Esophagus (tissue), 2 donors: ENCODE measurements at regions not wholly inside any gene's neighbourhood (a gene's known extent, or its start where the extent isn't known, plus 50 kb on each side); places are given as distances from the start of the nearest gene placed in this dataset.
"Not testable (repeated sequence)": the region's sequence is repeated elsewhere in the genome, so short reads cannot be mapped to it uniquely, and the experiment has no call there.

ENCODE experiments used
- H3K27ac ChIP-seq, 2 donors: one replicate each; pipeline ENCODE4 v1.5.1; 2013; ENCODE audit warnings: low read depth in 2 of 2, mild to moderate bottlenecking in 2 of 2, inconsistent platforms in 1 of 2, low read length in 1 of 2, moderate library complexity in 1 of 2
- H3K27me3 ChIP-seq, 2 donors: one replicate each; pipeline ENCODE4 v1.6.1; 2013; ENCODE audit warnings: low read length in 2 of 2, control low read depth in 1 of 2, mild to moderate bottlenecking in 1 of 2; ENCODE audit not compliant: insufficient read depth in 2 of 2, control insufficient read depth in 1 of 2
- H3K36me3 ChIP-seq, 2 donors: one replicate each; pipeline ENCODE4 v1.6.1; 2013; ENCODE audit warnings: low read length in 1 of 2; ENCODE audit not compliant: control insufficient read depth in 2 of 2, insufficient read depth in 2 of 2
- H3K4me1 ChIP-seq, 2 donors: one replicate each; pipeline ENCODE4 v1.6.1; 2013; ENCODE audit warnings: low read length in 1 of 2; ENCODE audit not compliant: control insufficient read depth in 2 of 2, insufficient read depth in 2 of 2
- H3K4me3 ChIP-seq, 2 donors: one replicate each; pipeline ENCODE4 v1.5.1; 2013; ENCODE audit warnings: low read length in 2 of 2, mild to moderate bottlenecking in 2 of 2, low read depth in 1 of 2, moderate library complexity in 1 of 2
- H3K9me3 ChIP-seq, 2 donors: one replicate each; pipeline ENCODE4 v1.6.1; 2013; ENCODE audit warnings: mild to moderate bottlenecking in 2 of 2, low read depth in 1 of 2, low read length in 1 of 2, moderate library complexity in 1 of 2; ENCODE audit not compliant: control insufficient read depth in 2 of 2, insufficient read depth in 1 of 2
- WGBS, 2 donors: extraction: QIAGEN DNeasy Blood & Tissue Kit; methylation state at CpG; one replicate each; pipeline ENCODE4 v1.1.7; 2013; 5-methylcytosine and 5-hydroxymethylcytosine counted together
- donor health status: healthy with polysubstance abuse.
- donor health status: Bipolar disorder and iron deficiency.

GRCh38 chr3:139153434-139153833 is 108.7 kb upstream of the PRR23C start:
- not testable (repeated sequence) for H3K27ac ChIP-seq, H3K4me3 ChIP-seq, H3K36me3 ChIP-seq, H3K27me3 ChIP-seq, H3K9me3 ChIP-seq, H3K4me1 ChIP-seq

GRCh38 chr3:139157161-139157932 is 112.7 kb upstream of the PRR23C start:
- Histone ChIP-seq H3K4me1 (no peaks in the 10 kb centered on the region), H3K9me3 (peaks cover 3% of the 10 kb centered on the region in 2 donors), H3K27me3 (no peaks in the 10 kb centered on the region), H3K36me3 (no peaks in the 10 kb centered on the region), H3K4me3 (no peak overlapping the region), H3K27ac (no peak overlapping the region)
- WGBS, 2 donors, result 77 to 79% methylated on average over 10 of the region's 10 CpGs

- WGBS, 2 donors, result 59 to 66% methylated on average over 3 of the region's 3 CpGs
These were observed 114.7 kb upstream of the PRR23C start for GRCh38 chr3:139159356-139159755.

GRCh38 chr3:139173372-139174108 is 128.8 kb upstream of the PRR23C start:
- no peaks in the 10 kb centered on the region for H3K9me3 ChIP-seq
- peak overlapping the region in 1 of 2 donors; percentile 7 for H3K4me3 ChIP-seq
- no peaks in the 10 kb centered on the region for H3K4me1 ChIP-seq
- no peaks in the 10 kb centered on the region for H3K27me3 ChIP-seq
- no peak overlapping the region for H3K27ac ChIP-seq
- WGBS, 2 donors, result 19 to 25% methylated on average over 9 of the region's 9 CpGs
- H3K36me3 ChIP-seq, result no peaks in the 10 kb centered on the region

More at GRCh38 chr3:139159356-139159755, 114.7 kb upstream of the PRR23C start:
- H3K4me1 ChIP-seq, result no peaks in the 10 kb centered on the region
- H3K27ac ChIP-seq, result no peak overlapping the region
- H3K27me3 ChIP-seq, result no peaks in the 10 kb centered on the region
- no peak overlapping the region for H3K4me3 ChIP-seq
- no peaks in the 10 kb centered on the region for H3K36me3 ChIP-seq
- peaks cover 3% of the 10 kb centered on the region in 2 donors for H3K9me3 ChIP-seq

- Histone ChIP-seq H3K4me3 (no peak overlapping the region), H3K27me3 (no peaks in the 10 kb centered on the region), H3K36me3 (no peaks in the 10 kb centered on the region), H3K27ac (no peak overlapping the region), H3K4me1 (no peaks in the 10 kb centered on the region), H3K9me3 (peaks cover 0 to 5% of the 10 kb centered on the region in 2 donors)
- 100% methylated on average over 2 of the region's 2 CpGs for WGBS, 2 donors
These were observed 135.8 kb upstream of the PRR23C start for GRCh38 chr3:139180489-139180888.

GRCh38 chr3:139182143-139182542 is 137.5 kb upstream of the PRR23C start:
- Histone ChIP-seq H3K27me3 (no peaks in the 10 kb centered on the region), H3K27ac (no peak overlapping the region), H3K9me3 (peaks cover 0 to 5% of the 10 kb centered on the region in 2 donors), H3K36me3 (no peaks in the 10 kb centered on the region), H3K4me3 (no peak overlapping the region), H3K4me1 (no peaks in the 10 kb centered on the region)
- WGBS, 2 donors, result 58 to 63% methylated on average over 2 of the region's 2 CpGs

GRCh38 chr3:139182598-139182997 is 137.9 kb upstream of the PRR23C start:
- H3K4me1 ChIP-seq, result no peaks in the 10 kb centered on the region
- 58 to 70% methylated on average over 2 of the region's 2 CpGs for WGBS, 2 donors

GRCh38 chr3:139185527-139185926 is 140.8 kb upstream of the PRR23C start:
- Histone ChIP-seq H3K36me3 (no peaks in the 10 kb centered on the region), H3K27me3 (no peaks in the 10 kb centered on the region), H3K4me1 (no peaks in the 10 kb centered on the region), H3K9me3 (peaks cover 0 to 5% of the 10 kb centered on the region in 2 donors), H3K27ac (no peak overlapping the region), H3K4me3 (no peak overlapping the region)
- 72 to 86% methylated on average over 3 of the region's 3 CpGs for WGBS, 2 donors

More at GRCh38 chr3:139182598-139182997, 137.9 kb upstream of the PRR23C start:
- Histone ChIP-seq H3K9me3 (peaks cover 0 to 5% of the 10 kb centered on the region in 2 donors), H3K36me3 (no peaks in the 10 kb centered on the region), H3K27ac (no peak overlapping the region), H3K4me3 (no peak overlapping the region), H3K27me3 (no peaks in the 10 kb centered on the region)

- no peaks in the 10 kb centered on the region for H3K36me3 ChIP-seq
- H3K4me1 ChIP-seq, result no peaks in the 10 kb centered on the region
- no peaks in the 10 kb centered on the region for H3K9me3 ChIP-seq
- WGBS, 2 donors, result 36 to 49% methylated on average over 1 of the region's 1 CpG
- H3K27ac ChIP-seq, result no peak overlapping the region
- H3K4me3 ChIP-seq, result no peak overlapping the region
- no peaks in the 10 kb centered on the region for H3K27me3 ChIP-seq
These were observed 142.5 kb upstream of the PRR23C start for GRCh38 chr3:139187154-139187553.
